Neural progenitor cell (in vitro differentiated cells): ENCODE measurements at regions not wholly inside any gene's neighbourhood (a gene's known extent, or its start where the extent isn't known, plus 50 kb on each side); places are given as distances from the start of the nearest gene placed in this dataset.
"Not testable (repeated sequence)": the region's sequence is repeated elsewhere in the genome, so short reads cannot be mapped to it uniquely, and the experiment has no call there.

ENCODE experiments used
- CTCF ChIP-seq: fragments of 200-600 bp; sonication (generic); IDR thresholded peaks from 2 replicates; pipeline ENCODE4 v1.5.1; 2017; ENCODE audit warnings: antibody characterized with exemption, mild to moderate bottlenecking
- EZH2 ChIP-seq: fragments of 200-600 bp; sonication (generic); IDR thresholded peaks from 2 replicates; pipeline ENCODE4 v1.6.1; 2017; ENCODE audit warnings: antibody characterized with exemption, mild to moderate bottlenecking, moderate library complexity
- EZH2phosphoT487 ChIP-seq: fragments of 200-600 bp; sonication (generic); IDR thresholded peaks from 2 replicates; pipeline ENCODE4 v1.6.1; 2017; ENCODE audit warnings: antibody characterized with exemption

- TF ChIP-seq CTCF, EZH2, EZH2phosphoT487: not testable (repeated sequence)
These were observed 185.4 kb upstream of the RPRM start for GRCh38 chr2:153664009-153664408.
